ENCODE measurements at regions not wholly inside any gene's neighbourhood (a gene's known extent, or its start where the extent isn't known, plus 50 kb on each side); places are given as distances from the start of the nearest gene placed in this dataset.

DNA sequence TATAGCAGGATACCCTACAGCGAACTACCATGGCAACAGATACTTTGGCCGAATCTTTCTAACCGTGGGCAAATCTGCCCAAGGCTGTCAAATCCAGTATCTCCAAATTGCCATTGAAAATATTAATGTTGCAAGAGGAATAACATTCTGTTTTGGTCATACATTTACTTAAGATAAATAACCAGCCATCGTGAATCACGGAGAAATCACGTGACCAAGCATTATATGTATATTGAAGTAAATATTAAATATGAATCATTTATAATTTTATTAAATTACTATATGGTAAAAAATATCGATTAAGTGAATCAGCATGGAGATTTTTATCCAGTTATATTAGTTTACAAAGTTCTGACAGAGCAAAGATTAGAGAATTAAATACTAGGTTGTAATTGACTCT is 714.6 kb upstream of the GJE1 start:
- no peaks in the 10 kb centered on the region for H3K36me3 ChIP-seq (ENCODE audit: control insufficient read depth in 1 of 2, insufficient read depth in 2 of 2, low read depth in 1 of 2, low read length in 2 of 2)
- no peaks in the 10 kb centered on the region for H3K9me3 ChIP-seq (ENCODE audit: control insufficient read depth, low read length)
- WGBS: 100% methylated on average over 3 of the region's 7 CpGs
- no peak overlapping the region for H2BK5ac ChIP-seq (ENCODE audit: low read depth, low read length, poor library complexity, severe bottlenecking)
- no peak overlapping the region for H3K14ac ChIP-seq (ENCODE audit: low read length in 2 of 2)
- no peak overlapping the region for H3K4me3 ChIP-seq (ENCODE audit: insufficient read depth in 1 of 2, low read depth in 1 of 2, low read length in 2 of 2)
- no peak overlapping the region for H3K23ac ChIP-seq (ENCODE audit: low read length in 2 of 2)
- no peak overlapping the region for H3K9ac ChIP-seq (ENCODE audit: low read length)
- H3K27me3 ChIP-seq (ENCODE audit: control insufficient read depth in 1 of 2, insufficient read depth in 1 of 2, low read length in 2 of 2): no peaks in the 10 kb centered on the region
- H2BK120ac ChIP-seq (ENCODE audit: low read depth, low read length): no peak overlapping the region
- H3K4me2 ChIP-seq (ENCODE audit: low read length, poor library complexity, severe bottlenecking): no peak overlapping the region
- DNase-seq: no peak
- H4K91ac ChIP-seq (ENCODE audit: low read length): no peak overlapping the region
- no peak overlapping the region for H3K4ac ChIP-seq (ENCODE audit: low read depth in 1 of 2, low read length in 2 of 2)
- H3K4me1 ChIP-seq (ENCODE audit: control insufficient read depth, insufficient read depth, low read depth, low read length): no peaks in the 10 kb centered on the region
- H2AFZ ChIP-seq (ENCODE audit: low read depth, low read length): no peak overlapping the region
- H3K79me1 ChIP-seq (replicated peaks; ENCODE audit: low read length, poor library complexity, severe bottlenecking): no peaks in the 10 kb centered on the region
- H3K27ac ChIP-seq (ENCODE audit: low read length, poor library complexity, severe bottlenecking): no peak overlapping the region
- H2BK15ac ChIP-seq (ENCODE audit: low read depth, poor library complexity, severe bottlenecking): no peak overlapping the region
- no peak overlapping the region for H2AK5ac ChIP-seq (ENCODE audit: low read length, severe bottlenecking)
- no peak overlapping the region for H2BK12ac ChIP-seq (ENCODE audit: low read length in 2 of 2)
- no peak overlapping the region for H3K18ac ChIP-seq (ENCODE audit: low read depth in 1 of 2, low read length in 2 of 2)
- no peak overlapping the region for H4K8ac ChIP-seq (ENCODE audit: low read length)

GRCh38 chr6:141415896-141416295 is 716.8 kb upstream of the GJE1 start:
- no peak overlapping the region for H3K4ac ChIP-seq (ENCODE audit: low read depth in 1 of 2, low read length in 2 of 2)
- no peak overlapping the region for H3K27ac ChIP-seq (ENCODE audit: low read length, poor library complexity, severe bottlenecking)
- H4K91ac ChIP-seq (ENCODE audit: low read length): no peak overlapping the region
- no peak overlapping the region for H2BK5ac ChIP-seq (ENCODE audit: low read depth, low read length, poor library complexity, severe bottlenecking)
- no peak overlapping the region for H2BK15ac ChIP-seq (ENCODE audit: low read depth, poor library complexity, severe bottlenecking)
- no peaks in the 10 kb centered on the region for H3K4me1 ChIP-seq (ENCODE audit: control insufficient read depth, insufficient read depth, low read depth, low read length)
- no peaks in the 10 kb centered on the region for H3K79me1 ChIP-seq (replicated peaks; ENCODE audit: low read length, poor library complexity, severe bottlenecking)
- no peaks in the 10 kb centered on the region for H3K9me3 ChIP-seq (ENCODE audit: control insufficient read depth, low read length)
- H2AK5ac ChIP-seq (ENCODE audit: low read length, severe bottlenecking): no peak overlapping the region
- no peak overlapping the region for H2BK12ac ChIP-seq (ENCODE audit: low read length in 2 of 2)
- H3K23ac ChIP-seq (ENCODE audit: low read length in 2 of 2): no peak overlapping the region
- no peaks in the 10 kb centered on the region for H3K36me3 ChIP-seq (ENCODE audit: control insufficient read depth in 1 of 2, insufficient read depth in 2 of 2, low read depth in 1 of 2, low read length in 2 of 2)
- H3K4me3 ChIP-seq (ENCODE audit: insufficient read depth in 1 of 2, low read depth in 1 of 2, low read length in 2 of 2): no peak overlapping the region
- 100% methylated on average over 1 of the region's 2 CpGs for WGBS
- DNase-seq: no peak
- H2AFZ ChIP-seq (ENCODE audit: low read depth, low read length): no peak overlapping the region
- no peak overlapping the region for H4K8ac ChIP-seq (ENCODE audit: low read length)
- H3K4me2 ChIP-seq (ENCODE audit: low read length, poor library complexity, severe bottlenecking): no peak overlapping the region
- H3K14ac ChIP-seq (ENCODE audit: low read length in 2 of 2): no peak overlapping the region
- no peak overlapping the region for H3K9ac ChIP-seq (ENCODE audit: low read length)
- no peak overlapping the region for H2BK120ac ChIP-seq (ENCODE audit: low read depth, low read length)
- H3K27me3 ChIP-seq (ENCODE audit: control insufficient read depth in 1 of 2, insufficient read depth in 1 of 2, low read length in 2 of 2): no peaks in the 10 kb centered on the region
- H3K18ac ChIP-seq (ENCODE audit: low read depth in 1 of 2, low read length in 2 of 2): no peak overlapping the region

- no peak overlapping the region for H2AFZ ChIP-seq (ENCODE audit: low read depth, low read length)
- no peak overlapping the region for H3K27ac ChIP-seq (ENCODE audit: low read length, poor library complexity, severe bottlenecking)
- H2BK12ac ChIP-seq (ENCODE audit: low read length in 2 of 2): no peak overlapping the region
- no peak overlapping the region for H2BK5ac ChIP-seq (ENCODE audit: low read depth, low read length, poor library complexity, severe bottlenecking)
- no peak overlapping the region for H3K18ac ChIP-seq (ENCODE audit: low read depth in 1 of 2, low read length in 2 of 2)
- no peaks in the 10 kb centered on the region for H3K36me3 ChIP-seq (ENCODE audit: control insufficient read depth in 1 of 2, insufficient read depth in 2 of 2, low read depth in 1 of 2, low read length in 2 of 2)
- H4K8ac ChIP-seq (ENCODE audit: low read length): no peak overlapping the region
- no peak overlapping the region for H3K4me3 ChIP-seq (ENCODE audit: insufficient read depth in 1 of 2, low read depth in 1 of 2, low read length in 2 of 2)
- H3K14ac ChIP-seq (ENCODE audit: low read length in 2 of 2): no peak overlapping the region
- H3K4ac ChIP-seq (ENCODE audit: low read depth in 1 of 2, low read length in 2 of 2): no peak overlapping the region
- no CpG with 5 or more reads among the region's 1 CpG for WGBS
- H2BK15ac ChIP-seq (ENCODE audit: low read depth, poor library complexity, severe bottlenecking): no peak overlapping the region
- H3K4me1 ChIP-seq (ENCODE audit: control insufficient read depth, insufficient read depth, low read depth, low read length): no peaks in the 10 kb centered on the region
- H3K23ac ChIP-seq (ENCODE audit: low read length in 2 of 2): no peak overlapping the region
- H3K9me3 ChIP-seq (ENCODE audit: control insufficient read depth, low read length): peaks cover 18% of the 10 kb centered on the region
- H3K4me2 ChIP-seq (ENCODE audit: low read length, poor library complexity, severe bottlenecking): no peak overlapping the region
- H3K9ac ChIP-seq (ENCODE audit: low read length): no peak overlapping the region
- H2BK120ac ChIP-seq (ENCODE audit: low read depth, low read length): no peak overlapping the region
- no peak overlapping the region for H4K91ac ChIP-seq (ENCODE audit: low read length)
- no peak for DNase-seq
- no peak overlapping the region for H2AK5ac ChIP-seq (ENCODE audit: low read length, severe bottlenecking)
- no peaks in the 10 kb centered on the region for H3K79me1 ChIP-seq (replicated peaks; ENCODE audit: low read length, poor library complexity, severe bottlenecking)
- no peaks in the 10 kb centered on the region for H3K27me3 ChIP-seq (ENCODE audit: control insufficient read depth in 1 of 2, insufficient read depth in 1 of 2, low read length in 2 of 2)
These were observed 719.5 kb upstream of the GJE1 start for GRCh38 chr6:141413196-141413595.

- Histone ChIP-seq H3K9me3 (ENCODE audit: control insufficient read depth, low read length) (peaks cover 25% of the 10 kb centered on the region), H3K4me2 (ENCODE audit: low read length, poor library complexity, severe bottlenecking) (no peak overlapping the region), H2BK120ac (ENCODE audit: low read depth, low read length) (no peak overlapping the region), H3K4me3 (ENCODE audit: insufficient read depth in 1 of 2, low read depth in 1 of 2, low read length in 2 of 2) (no peak overlapping the region), H2BK5ac (ENCODE audit: low read depth, low read length, poor library complexity, severe bottlenecking) (no peak overlapping the region), H3K4ac (ENCODE audit: low read depth in 1 of 2, low read length in 2 of 2) (no peak overlapping the region), H3K23ac (ENCODE audit: low read length in 2 of 2) (no peak overlapping the region), H3K27ac (ENCODE audit: low read length, poor library complexity, severe bottlenecking) (no peak overlapping the region), H4K91ac (ENCODE audit: low read length) (no peak overlapping the region), H2BK12ac (ENCODE audit: low read length in 2 of 2) (no peak overlapping the region), H3K27me3 (ENCODE audit: control insufficient read depth in 1 of 2, insufficient read depth in 1 of 2, low read length in 2 of 2) (no peaks in the 10 kb centered on the region), H3K9ac (ENCODE audit: low read length) (no peak overlapping the region), H3K14ac (ENCODE audit: low read length in 2 of 2) (no peak overlapping the region), H2AK5ac (ENCODE audit: low read length, severe bottlenecking) (no peak overlapping the region), H2AFZ (ENCODE audit: low read depth, low read length) (no peak overlapping the region), H3K18ac (ENCODE audit: low read depth in 1 of 2, low read length in 2 of 2) (no peak overlapping the region), H4K8ac (ENCODE audit: low read length) (no peak overlapping the region), H3K36me3 (ENCODE audit: control insufficient read depth in 1 of 2, insufficient read depth in 2 of 2, low read depth in 1 of 2, low read length in 2 of 2) (no peaks in the 10 kb centered on the region), H3K4me1 (ENCODE audit: control insufficient read depth, insufficient read depth, low read depth, low read length) (no peaks in the 10 kb centered on the region), H3K79me1 (replicated peaks; ENCODE audit: low read length, poor library complexity, severe bottlenecking) (no peaks in the 10 kb centered on the region), H2BK15ac (ENCODE audit: low read depth, poor library complexity, severe bottlenecking) (no peak overlapping the region)
- no CpG with 5 or more reads among the region's 1 CpG for WGBS
- DNase-seq: no peak
These were observed 726.0 kb upstream of the GJE1 start for GRCh38 chr6:141406761-141407160.
